DOHH2 (cell line): ENCODE measurements at regions not wholly inside any gene's neighbourhood (a gene's known extent, or its start where the extent isn't known, plus 50 kb on each side); places are given as distances from the start of the nearest gene placed in this dataset.

Experiments
- EZH2phosphoT487 ChIP-seq: fragments of 200-600 bp; sonication (generic); IDR thresholded peaks from 2 replicates; pipeline ENCODE4 v1.6.1; 2017; ENCODE audit warnings: borderline replicate concordance, mild to moderate bottlenecking, antibody characterized with exemption, low read length, moderate library complexity, mixed read lengths
- TF ChIP-seq, protein P1 (sequence below): fragments of 200-600 bp; sonication (generic); IDR thresholded peaks from one replicate; pipeline ENCODE4 v1.5.1; 2014; ENCODE audit warnings: antibody characterized with exemption, mild to moderate bottlenecking, low read depth, low read length; ENCODE audit not compliant: poor library complexity, severe bottlenecking

DNA sequence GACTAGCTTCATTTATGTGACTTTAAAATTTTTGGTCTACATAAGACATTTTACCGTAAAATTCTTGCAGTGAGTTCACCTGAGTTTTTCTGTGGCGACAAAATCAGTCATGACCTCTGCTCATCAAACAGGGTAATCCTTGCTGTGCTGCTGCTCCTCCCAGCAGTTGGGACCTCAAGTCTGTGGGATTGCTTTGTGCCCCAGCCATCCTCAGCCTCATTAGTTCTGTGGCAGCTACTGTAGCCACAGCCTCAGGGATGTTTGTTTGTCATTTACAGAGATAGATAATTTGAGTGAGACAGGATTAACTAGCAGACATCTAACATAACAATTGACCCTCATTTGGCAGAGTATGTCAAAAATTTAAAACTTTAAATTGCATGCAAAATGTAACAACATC lies 357.0 kb downstream of the PCNX1 start:
- TF ChIP-seq EZH2phosphoT487: no peak
- TF ChIP-seq, protein P1, sequence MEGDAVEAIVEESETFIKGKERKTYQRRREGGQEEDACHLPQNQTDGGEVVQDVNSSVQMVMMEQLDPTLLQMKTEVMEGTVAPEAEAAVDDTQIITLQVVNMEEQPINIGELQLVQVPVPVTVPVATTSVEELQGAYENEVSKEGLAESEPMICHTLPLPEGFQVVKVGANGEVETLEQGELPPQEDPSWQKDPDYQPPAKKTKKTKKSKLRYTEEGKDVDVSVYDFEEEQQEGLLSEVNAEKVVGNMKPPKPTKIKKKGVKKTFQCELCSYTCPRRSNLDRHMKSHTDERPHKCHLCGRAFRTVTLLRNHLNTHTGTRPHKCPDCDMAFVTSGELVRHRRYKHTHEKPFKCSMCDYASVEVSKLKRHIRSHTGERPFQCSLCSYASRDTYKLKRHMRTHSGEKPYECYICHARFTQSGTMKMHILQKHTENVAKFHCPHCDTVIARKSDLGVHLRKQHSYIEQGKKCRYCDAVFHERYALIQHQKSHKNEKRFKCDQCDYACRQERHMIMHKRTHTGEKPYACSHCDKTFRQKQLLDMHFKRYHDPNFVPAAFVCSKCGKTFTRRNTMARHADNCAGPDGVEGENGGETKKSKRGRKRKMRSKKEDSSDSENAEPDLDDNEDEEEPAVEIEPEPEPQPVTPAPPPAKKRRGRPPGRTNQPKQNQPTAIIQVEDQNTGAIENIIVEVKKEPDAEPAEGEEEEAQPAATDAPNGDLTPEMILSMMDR: no peak
